CD1c-positive myeloid dendritic cell (primary cell): ENCODE measurements at regions not wholly inside any gene's neighbourhood (a gene's known extent, or its start where the extent isn't known, plus 50 kb on each side); places are given as distances from the start of the nearest gene placed in this dataset.
"Not testable (repeated sequence)": the region's sequence is repeated elsewhere in the genome, so short reads cannot be mapped to it uniquely, and the experiment has no call there.

Experiments
- DNase-seq: peaks from one replicate; pipeline ENCODE4 v3.0.0-alpha.2; 2016; ENCODE audit errors: extremely low spot score

GRCh38 chr6:135129136-135129856, 51.8 kb upstream of the MYB start:
- peak; percentile 21 for DNase-seq

GRCh38 chr6:135128268-135128914, 52.7 kb upstream of the MYB start:
- no peak for DNase-seq

- DNase-seq, result no peak
Observed at GRCh38 chr6:135126729-135127128, 54.4 kb upstream of the MYB start.

- no peak for DNase-seq
Observed at GRCh38 chr6:135126034-135126433, 55.1 kb upstream of the MYB start.

DNA sequence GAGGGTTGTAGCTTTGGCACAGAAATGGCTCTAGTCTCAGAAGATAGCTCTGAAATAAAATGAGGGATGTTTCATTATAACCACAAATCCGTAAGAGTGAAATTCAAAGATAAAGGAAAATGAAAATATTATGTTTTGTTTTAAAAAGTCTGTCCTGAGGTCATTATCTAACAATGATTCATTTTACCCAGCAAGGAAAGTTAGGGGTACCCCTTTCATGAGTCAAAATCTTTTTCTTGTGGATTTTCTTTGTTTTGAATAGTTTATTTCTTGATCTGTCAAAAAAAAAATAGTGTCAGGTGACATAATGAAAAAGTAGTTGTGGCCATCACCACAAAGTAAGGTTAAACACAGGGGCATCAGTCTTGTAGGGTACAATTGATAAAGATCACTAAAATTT, 59.7 kb upstream of the MYB start:
- no peak for DNase-seq

DNA sequence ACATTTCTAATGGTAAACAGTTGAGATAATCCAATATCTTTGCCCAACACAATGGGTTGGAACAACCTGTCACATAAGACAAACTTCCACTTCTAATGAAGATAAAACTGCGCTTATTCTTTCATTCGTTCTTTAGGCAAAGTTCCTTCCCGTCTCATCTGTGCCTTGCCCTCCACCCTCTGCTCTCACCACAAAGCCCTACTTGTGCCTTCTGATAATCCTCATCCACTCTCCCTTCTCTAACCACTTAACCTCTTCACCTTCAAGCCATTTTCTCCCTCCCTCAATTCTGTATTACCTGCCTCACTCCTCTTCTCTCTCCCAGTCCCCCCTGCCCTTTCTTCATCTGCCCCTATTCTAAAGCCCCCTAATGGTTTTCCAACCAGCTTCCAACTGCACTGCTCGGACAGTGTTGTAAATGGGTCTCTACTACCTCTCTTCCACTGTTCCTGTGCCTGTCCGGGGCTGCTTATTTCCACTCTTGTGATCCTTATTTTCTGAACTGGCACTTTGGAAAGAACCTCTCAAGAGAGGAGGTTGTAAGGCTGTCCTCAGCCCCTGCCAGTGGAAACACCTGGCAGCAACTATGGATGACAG, 62.9 kb upstream of the MYB start:
- DNase-seq, result no peak

- DNase-seq, result no peak
Observed at GRCh38 chr6:135117413-135117968, 62.9 kb upstream of the HBS1L start.

DNA sequence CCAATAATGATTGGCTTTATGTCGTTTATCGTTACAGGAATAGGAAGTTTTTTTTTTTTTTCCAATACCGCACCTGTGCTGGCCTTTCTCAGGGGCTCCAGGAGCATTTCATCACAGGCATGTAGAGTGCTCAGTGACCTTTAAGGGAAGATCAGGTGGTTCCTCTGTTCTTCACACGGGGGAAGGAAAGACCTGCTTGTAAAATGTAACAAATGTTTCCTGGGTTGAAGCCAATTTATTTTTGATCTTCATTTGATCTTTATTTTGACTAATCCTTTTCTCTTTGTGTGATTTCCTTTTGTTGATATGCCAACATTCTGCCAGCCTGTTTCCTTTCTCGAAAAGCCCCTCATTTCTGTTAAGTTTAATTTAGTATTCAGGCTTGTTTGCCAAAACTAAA, 61.9 kb upstream of the HBS1L start:
- no peak for DNase-seq

- DNase-seq, result peak; percentile 26
Observed at GRCh38 chr6:135115834-135116233, 61.2 kb upstream of the HBS1L start.

DNA sequence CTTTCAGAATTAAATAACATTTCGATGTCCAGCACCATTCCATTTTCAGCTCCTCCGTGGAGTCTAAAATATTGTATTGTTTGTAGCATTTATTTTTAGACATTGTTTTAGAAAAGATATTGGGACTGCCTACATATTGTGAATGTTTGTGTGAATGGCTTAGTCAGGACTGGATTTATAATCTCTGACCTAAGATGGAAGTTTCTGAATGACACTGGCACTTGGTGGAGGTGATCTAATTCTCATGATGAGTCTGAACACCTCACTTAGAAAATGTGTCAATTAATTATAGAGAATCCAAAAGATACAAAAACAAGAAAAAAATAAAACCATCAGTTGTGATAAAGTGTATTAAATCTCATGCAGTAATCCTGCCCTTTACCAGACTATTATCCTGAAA, 60.8 kb upstream of the HBS1L start:
- DNase-seq, result no peak

DNA sequence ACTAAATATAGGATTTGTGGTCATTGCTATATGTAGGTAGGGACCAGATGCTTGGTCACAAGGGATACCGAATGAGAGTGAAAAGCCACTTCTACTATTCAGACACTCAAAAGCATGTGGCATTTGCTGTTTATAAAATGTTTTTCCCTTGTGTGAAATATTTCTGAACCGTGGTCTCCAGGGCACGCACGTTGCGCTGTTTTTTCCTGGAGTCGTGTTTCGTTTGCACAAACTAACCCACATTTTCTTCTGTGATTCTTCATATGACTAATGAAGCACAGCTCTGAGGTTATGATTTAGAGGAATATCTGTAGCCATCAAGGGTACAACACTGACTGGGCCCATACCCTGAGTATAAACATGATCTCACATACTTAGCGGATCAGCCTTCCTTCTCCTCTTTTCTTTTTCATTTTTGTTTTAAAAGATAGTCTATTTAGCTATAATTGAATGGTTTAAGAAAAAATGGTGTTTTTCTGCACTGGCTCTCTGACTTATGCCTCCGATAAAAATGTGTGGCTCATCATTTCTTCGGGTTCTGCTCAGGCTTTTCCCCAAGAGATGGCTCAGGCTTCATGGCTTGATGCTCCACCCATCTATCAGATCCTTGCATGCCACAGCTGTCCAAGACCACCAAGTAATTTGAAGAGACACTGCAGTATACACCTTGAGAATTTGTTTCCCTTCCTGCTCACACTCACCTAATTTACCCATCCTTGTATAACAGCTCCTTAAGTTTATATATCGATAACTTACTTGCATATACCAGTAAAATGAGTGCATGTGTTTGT, 59.9 kb upstream of the HBS1L start:
- no peak for DNase-seq

GRCh38 chr6:135113860-135114259, 59.2 kb upstream of the HBS1L start:
- no peak for DNase-seq

DNA sequence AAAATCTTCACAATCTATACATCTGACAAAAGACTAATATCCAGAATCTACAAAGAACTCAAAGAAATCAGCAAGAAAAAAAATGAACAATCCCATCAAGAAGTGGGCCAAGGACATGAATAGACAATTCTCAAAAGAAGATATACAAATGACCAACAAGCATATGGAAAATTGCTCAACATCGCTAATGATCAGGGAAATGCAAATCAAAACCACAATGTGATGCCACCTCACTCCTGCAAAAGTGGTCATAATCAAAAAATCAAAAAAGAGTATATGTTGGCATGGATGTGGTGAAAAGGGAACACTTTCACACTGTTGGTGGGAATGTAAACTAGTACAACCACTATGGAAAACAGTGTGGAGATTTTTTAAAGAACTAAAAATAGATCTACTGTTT, 58.3 kb upstream of the HBS1L start:
- DNase-seq, result not testable (repeated sequence)

DNA sequence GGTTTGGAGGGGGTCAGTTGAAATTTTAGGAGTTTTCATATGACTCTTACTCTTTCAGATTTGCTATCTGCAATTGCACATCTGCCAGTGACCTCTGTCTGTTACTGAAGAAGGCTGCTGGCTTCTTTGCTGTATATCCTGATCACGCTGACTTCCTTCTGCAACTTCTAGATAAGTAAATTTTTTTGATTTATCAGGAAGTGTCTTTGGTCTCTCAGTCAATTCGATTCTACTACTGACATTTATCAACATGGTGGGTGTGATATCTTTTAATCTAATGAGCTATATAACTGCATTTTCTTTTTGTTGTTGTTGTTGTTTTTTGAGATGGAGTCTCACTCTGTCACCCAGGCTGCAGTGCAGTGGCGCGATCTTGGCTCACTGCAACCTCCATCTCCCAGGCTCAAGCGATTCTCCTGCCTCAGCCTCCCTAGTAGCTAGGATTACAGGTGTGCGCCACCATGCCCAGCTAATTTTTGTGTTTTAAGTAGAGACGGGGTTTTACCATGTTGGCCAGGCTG, 55.7 kb upstream of the HBS1L start:
- not testable (repeated sequence) for DNase-seq

- no peak for DNase-seq
Observed at GRCh38 chr6:135109761-135110160, 55.1 kb upstream of the HBS1L start.

DNA sequence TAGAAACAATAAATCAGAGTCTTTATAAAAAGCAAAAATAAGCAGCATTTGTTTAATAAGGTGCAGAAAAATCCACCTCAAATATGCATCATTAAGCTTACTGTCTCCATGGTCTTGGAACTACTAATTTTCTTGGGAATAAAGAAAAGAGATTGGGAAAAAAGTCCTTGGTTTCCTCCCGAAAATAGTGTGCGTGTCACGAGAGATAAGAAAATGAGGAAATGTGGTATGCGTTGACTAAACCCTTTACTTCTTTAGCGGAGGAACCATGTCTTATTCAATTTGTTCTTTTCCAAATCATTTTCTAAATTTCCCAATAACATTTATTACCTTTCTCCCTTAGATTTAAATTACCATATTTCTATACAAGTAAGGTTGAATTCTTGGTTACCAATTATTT, 54.1 kb upstream of the HBS1L start:
- no peak for DNase-seq

DNA sequence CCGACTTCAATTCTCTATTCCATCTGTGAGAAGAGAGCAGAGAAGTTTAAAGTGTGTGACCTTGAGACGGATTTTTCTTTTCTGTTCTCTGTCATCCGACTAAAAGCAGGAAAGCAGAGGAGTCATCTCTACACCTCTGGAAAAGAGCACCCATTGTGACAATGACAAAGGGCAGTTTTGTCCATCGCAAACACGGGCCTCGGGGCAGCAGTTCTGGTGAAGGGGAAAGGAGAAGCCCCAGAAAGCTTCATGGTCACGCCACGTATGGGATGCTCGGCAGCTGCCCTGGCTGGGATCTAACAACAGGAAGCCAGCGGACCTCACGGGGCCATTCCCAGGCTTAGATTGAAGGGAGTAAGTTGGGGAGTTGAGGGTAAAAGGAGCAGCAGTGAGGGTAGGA, 52.0 kb upstream of the HBS1L start:
- no peak for DNase-seq

DNA sequence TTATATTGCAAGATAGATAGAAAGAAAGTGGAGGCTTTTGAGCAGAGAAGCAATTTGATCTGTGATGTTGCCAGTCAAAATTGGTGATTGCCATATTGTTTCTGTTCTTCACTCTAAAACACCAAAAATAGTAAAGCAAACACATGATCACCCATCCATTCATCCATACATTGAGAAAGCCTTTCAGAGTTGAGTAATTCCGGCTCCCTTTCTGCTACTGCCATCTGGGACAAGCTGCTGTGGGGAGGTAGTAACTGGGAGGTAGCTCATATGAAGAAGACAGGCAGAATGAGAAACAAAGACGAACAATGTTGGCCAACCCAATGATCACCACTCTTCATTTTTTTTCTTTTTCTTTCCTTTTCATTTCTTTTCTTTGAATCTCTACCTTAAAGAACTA, 51.1 kb upstream of the HBS1L start:
- no peak for DNase-seq

GRCh38 chr6:135105299-135105698, 50.7 kb upstream of the HBS1L start:
- DNase-seq, result no peak
